ENCODE measurements at regions not wholly inside any gene's neighbourhood (a gene's known extent, or its start where the extent isn't known, plus 50 kb on each side); places are given as distances from the start of the nearest gene placed in this dataset.
"Not testable (repeated sequence)": the region's sequence is repeated elsewhere in the genome, so short reads cannot be mapped to it uniquely, and the experiment has no call there.

- 54 to 68% methylated on average over 1 of the region's 1 CpG for WGBS, 2 donors
- intact Hi-C loops (cut with DNase I; ENCODE audit: low total_unique reads), result no loop called here
- DNase-seq (ENCODE audit: low spot score in 2 of 2), result no peak
- no peak overlapping the region for H3K4me3 ChIP-seq (ENCODE audit: low read depth, poor library complexity, severe bottlenecking)
- TF ChIP-seq POLR2A (IDR thresholded peaks at IDR 0.05), result no peak
- TF ChIP-seq CTCF (IDR thresholded peaks at IDR 0.05), result no peak
Observed at GRCh38 chr12:72889791-72890190, 617.6 kb downstream of the TRHDE start.

GRCh38 chr12:72901685-72902084, 629.5 kb downstream of the TRHDE start:
- no peak for DNase-seq (ENCODE audit: low spot score in 2 of 2)
- 41 to 45% methylated on average over 1 of the region's 1 CpG for WGBS, 2 donors
- TF ChIP-seq CTCF (IDR thresholded peaks at IDR 0.05) (no peak), POLR2A (IDR thresholded peaks at IDR 0.05) (no peak)
- intact Hi-C loops (cut with DNase I; ENCODE audit: low total_unique reads), result no loop called here
- no peak overlapping the region for H3K4me3 ChIP-seq (ENCODE audit: low read depth, poor library complexity, severe bottlenecking)

GRCh38 chr12:72925716-72926115, 653.5 kb downstream of the TRHDE start:
- intact Hi-C loops (cut with DNase I; ENCODE audit: low total_unique reads), result no loop called here
- WGBS, 2 donors, result 67 to 95% methylated on average over 2 of the region's 2 CpGs
- H3K4me3 ChIP-seq (ENCODE audit: low read depth, poor library complexity, severe bottlenecking), result no peak overlapping the region
- no peak for DNase-seq (ENCODE audit: low spot score in 2 of 2)
- TF ChIP-seq CTCF (IDR thresholded peaks at IDR 0.05), result no peak
- no peak for TF ChIP-seq POLR2A (IDR thresholded peaks at IDR 0.05)

GRCh38 chr12:72931838-72932237, 659.7 kb downstream of the TRHDE start:
- H3K4me3 ChIP-seq (ENCODE audit: low read depth, poor library complexity, severe bottlenecking); DNase-seq (ENCODE audit: low spot score in 2 of 2); intact Hi-C loops (cut with DNase I; ENCODE audit: low total_unique reads): not testable (repeated sequence)
- 87 to 90% methylated on average over 7 of the region's 7 CpGs for WGBS, 2 donors

- no peak for DNase-seq (ENCODE audit: low spot score in 2 of 2)
- WGBS, 2 donors, result 76 to 86% methylated on average over 1 of the region's 1 CpG
- intact Hi-C loops (cut with DNase I; ENCODE audit: low total_unique reads), result no loop called here
- no peak overlapping the region for H3K4me3 ChIP-seq (ENCODE audit: low read depth, poor library complexity, severe bottlenecking)
- TF ChIP-seq CTCF (IDR thresholded peaks at IDR 0.05) (no peak), POLR2A (IDR thresholded peaks at IDR 0.05) (no peak)
Observed at GRCh38 chr12:72937486-72937885, 665.3 kb downstream of the TRHDE start.

- intact Hi-C loops (cut with DNase I; ENCODE audit: low total_unique reads), result no loop called here
- H3K4me3 ChIP-seq (ENCODE audit: low read depth, poor library complexity, severe bottlenecking), result no peak overlapping the region
- WGBS, 2 donors, result 79 to 82% methylated on average over 3 of the region's 3 CpGs
- TF ChIP-seq POLR2A (IDR thresholded peaks at IDR 0.05), result no peak
- TF ChIP-seq CTCF (IDR thresholded peaks at IDR 0.05), result no peak
- no peak for DNase-seq (ENCODE audit: low spot score in 2 of 2)
Observed at GRCh38 chr12:72957454-72957853, 685.3 kb downstream of the TRHDE start.
